GM12873 (cell line): ENCODE measurements at regions not wholly inside any gene's neighbourhood (a gene's known extent, or its start where the extent isn't known, plus 50 kb on each side); places are given as distances from the start of the nearest gene placed in this dataset.

Experiments used
- TF ChIP-seq, protein P1 (sequence below): IDR thresholded peaks from 2 replicates; pipeline ENCODE4 v1.5.1; 2012; ENCODE audit warnings: low read depth, mild to moderate bottlenecking, moderate library complexity, low read length, control low read depth; ENCODE audit not compliant: insufficient read depth; ENCODE audit errors: missing control alignments

DNA sequence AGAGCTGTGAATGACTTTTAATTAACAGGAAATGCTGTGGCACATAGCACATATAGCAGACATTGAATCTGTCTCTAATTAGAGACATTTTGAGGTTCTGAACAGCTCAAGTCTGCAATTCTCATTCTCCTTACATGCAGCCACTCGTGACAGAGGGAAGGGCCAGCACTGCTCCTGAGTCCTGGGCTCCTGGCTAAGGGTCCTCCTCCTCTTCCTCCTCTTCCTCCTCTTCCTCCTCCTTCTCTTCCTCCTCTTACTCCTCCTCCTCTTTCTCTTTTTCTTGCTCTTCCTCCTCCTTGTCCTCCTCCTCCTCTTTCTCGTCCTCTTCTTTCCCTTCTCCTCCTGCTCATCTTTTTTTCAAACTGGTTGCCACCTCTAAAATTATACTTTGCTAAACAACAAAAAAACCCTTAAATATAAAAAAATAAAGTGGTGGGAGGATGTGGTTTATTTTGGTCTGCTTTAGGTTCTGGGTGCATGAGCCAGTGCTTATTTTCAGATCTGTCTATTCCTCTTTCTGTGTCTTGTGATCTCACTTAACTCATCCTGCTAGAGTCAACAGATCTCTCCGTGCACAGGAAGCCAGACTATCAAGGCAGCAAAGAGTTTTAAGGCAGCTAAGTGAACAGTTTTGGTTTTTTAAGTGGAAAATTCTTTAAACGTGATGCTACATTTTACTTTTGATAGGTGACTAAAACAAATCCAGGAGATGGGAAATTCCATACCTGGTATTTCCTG lies 159.3 kb downstream of the CD83 start:
- TF ChIP-seq, protein P1, sequence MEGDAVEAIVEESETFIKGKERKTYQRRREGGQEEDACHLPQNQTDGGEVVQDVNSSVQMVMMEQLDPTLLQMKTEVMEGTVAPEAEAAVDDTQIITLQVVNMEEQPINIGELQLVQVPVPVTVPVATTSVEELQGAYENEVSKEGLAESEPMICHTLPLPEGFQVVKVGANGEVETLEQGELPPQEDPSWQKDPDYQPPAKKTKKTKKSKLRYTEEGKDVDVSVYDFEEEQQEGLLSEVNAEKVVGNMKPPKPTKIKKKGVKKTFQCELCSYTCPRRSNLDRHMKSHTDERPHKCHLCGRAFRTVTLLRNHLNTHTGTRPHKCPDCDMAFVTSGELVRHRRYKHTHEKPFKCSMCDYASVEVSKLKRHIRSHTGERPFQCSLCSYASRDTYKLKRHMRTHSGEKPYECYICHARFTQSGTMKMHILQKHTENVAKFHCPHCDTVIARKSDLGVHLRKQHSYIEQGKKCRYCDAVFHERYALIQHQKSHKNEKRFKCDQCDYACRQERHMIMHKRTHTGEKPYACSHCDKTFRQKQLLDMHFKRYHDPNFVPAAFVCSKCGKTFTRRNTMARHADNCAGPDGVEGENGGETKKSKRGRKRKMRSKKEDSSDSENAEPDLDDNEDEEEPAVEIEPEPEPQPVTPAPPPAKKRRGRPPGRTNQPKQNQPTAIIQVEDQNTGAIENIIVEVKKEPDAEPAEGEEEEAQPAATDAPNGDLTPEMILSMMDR: no peak

DNA sequence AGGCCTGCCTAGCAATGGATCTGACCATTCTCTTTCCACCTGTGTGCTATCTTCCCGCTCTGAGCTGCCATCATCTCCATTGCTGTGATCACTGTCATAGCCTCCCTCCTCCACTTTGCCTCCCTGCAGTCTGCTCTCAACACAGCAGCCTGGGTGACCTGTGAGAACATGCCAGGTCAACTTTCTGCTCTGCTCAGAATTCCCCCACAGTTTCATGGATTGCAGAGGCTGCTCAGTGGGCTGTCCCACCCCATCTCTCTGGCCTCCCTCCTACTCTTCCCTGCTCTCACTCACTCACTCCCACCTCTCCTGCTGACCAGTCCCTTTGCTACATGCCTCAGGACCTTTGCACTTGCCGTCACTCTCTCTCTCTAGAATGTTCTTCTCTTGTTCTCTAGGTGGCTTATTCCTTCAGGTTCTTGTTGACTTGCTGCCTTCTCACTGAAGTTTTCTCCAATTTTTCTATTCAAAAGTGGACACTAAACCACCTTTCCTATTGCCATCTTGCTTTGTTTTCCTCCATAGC lies 159.9 kb downstream of the CD83 start:
- TF ChIP-seq, protein P1: no peak

DNA sequence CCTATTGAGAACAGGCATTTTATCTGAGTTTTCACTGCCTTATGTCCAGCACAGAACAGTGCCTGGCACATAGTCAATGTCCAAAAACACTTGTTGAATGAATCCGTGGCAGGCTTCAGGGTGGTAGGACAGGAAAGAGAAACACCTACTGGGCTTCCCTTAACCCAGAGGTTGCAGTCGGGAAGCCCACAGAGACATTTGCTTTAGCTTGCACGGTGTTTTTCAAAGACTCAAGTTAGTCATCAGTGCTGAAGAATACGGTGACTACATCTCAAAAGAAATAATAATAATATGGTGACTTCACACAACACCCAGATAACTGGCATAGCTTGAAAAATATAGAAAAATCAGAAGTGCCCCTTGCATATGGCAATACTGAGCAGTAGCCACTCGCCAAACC lies 160.4 kb downstream of the CD83 start:
- TF ChIP-seq, protein P1: no peak

DNA sequence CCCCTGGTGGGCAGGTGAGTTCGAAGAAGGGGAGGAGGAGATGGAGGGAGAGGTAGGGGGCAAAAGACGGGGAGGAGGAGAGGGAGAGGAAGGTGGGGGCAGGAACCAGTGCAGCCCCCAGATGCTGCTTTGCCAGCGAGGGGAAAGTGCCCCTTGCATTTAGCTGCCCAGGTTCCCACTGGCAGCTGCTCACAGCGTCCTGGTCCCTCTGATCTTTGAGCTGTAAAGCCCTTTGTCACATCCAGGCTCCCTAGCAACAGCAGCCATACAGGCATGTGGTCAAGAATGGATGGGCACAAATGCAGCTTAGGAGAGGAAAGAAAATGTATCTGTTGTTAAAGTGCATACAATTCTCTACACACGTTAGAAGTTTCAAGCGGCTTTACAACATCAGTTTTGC lies 160.9 kb downstream of the CD83 start:
- TF ChIP-seq, protein P1: no peak

DNA sequence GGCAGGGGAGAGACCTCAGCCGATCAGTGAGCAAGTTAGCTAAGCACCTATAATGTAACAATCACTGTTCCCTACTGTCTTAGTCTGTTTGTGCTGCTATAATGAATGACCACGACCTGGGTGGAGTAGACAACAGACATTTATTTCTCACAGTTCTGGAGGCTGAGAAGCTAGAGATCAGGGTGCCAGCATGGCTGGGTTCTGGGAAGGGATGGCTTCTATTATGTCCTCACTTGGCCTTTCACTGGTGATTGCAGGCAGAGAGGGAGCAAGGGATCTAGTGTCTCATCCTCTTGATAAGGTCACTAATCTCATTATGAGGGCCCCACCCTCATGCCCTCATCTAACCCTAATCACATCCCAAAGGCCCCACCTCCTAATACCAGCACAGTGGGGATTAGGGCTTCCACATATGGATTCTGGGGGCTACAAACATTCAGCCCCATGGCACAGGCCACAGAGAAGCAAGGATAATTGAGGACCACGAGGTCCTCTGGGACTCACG lies 162.5 kb downstream of the CD83 start:
- TF ChIP-seq, protein P1: no peak

DNA sequence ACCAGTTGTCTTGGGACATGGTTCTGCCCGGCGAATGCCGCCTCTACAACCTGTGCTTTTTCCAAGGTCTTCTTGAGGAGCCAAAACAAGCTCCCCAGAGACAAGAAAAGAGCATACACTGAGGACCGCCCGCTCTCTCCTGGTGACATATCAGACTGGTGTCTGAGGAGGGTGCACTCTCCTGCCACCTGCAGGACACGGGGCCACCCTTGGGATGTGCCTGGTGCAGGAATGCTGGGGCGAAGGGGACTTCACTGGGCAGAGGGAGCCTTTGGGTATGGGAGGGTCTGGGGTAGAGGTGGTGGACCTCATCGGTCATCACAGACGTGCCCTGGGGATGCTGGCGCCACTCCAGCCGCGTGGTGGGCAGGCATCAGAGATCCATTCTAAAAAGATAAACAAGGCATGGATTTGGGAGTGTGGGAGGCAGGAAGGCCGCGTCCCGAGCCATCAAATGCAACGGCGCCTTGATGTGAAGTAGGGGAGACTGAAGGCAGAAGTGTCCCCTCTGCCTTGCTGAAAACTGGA lies 163.3 kb downstream of the CD83 start:
- TF ChIP-seq, protein P1: no peak

DNA sequence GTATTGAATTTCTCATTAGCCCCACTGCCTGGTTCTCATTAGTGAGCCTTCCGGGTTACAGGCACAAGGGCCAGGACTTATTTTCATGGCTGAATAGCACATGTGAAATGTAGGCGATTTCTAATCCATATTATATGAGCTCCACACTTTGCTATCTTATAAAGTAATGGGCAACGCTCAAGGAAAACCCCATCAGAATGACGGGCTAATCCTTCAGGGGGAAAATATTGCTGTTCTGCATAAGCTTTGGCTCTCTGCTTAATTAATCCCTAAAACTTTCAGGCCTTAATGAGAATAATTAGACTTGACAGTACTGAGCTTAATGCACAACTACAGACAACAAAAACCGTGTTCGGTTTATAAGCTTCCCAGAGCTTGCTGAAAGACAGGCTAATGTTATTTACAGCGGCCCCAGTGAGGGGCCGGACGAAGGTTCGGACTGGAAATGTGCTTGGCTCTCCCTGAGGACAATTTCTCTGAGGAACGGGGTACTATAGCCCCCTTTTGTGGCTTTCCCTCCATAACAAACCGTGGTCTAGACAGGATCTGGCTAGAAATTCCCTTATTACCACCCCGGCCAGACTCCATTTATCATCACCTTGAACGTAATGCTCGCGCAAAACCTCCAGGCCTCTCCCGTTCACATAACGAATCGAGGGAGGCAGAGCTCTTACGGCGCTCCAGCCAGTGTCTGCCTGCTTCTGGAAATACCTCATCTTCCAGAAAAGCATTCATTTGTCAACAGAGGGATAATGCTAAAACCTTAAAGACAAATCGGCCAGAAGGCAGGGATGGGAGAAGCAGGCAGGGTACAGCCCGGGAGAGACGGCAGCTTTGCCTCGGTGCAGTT lies 164.5 kb downstream of the CD83 start:
- TF ChIP-seq, protein P1: no peak
